ENCODE measurements at regions not wholly inside any gene's neighbourhood (a gene's known extent, or its start where the extent isn't known, plus 50 kb on each side); places are given as distances from the start of the nearest gene placed in this dataset.

DNA sequence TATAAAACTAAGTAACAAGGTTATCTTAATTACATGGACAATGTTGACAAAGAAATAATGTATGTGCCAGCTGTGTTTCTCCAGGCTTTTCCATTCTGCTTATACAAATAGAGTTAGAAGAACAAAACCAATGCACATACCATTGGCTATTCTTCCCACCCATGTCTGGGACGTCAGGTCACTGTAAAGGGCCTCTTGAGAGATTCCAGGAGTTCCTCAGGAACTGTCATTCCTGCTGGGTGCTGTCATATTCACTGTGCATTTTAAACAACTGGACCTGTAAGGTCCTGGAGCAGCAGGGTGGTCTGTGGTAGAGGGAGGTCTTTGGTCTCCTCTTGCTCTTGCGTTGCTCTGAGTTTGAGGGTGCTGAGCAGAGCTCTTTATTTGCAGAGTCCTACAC lies 74.6 kb upstream of the AP1S2 start:
- ChIA-PET CTCF (no interaction called here), POLR2A (no interaction called here)
- no peak overlapping the region for H3K4me3 ChIP-seq (ENCODE audit: low read depth in 2 of 2, low read length in 1 of 2)
- H4K20me1 ChIP-seq (ENCODE audit: insufficient read depth), result no peaks in the 10 kb centered on the region
- no peaks in the 10 kb centered on the region for H3K79me2 ChIP-seq (ENCODE audit: insufficient read depth)
- no peak overlapping the region for H3K4me2 ChIP-seq
- WGBS (ENCODE audit: low lambda C conversion rate), result 26% methylated on average over 2 of the region's 2 CpGs
- no peak overlapping the region for H3K27ac ChIP-seq (ENCODE audit: low read depth in 2 of 2, low read length in 1 of 2)
- no peaks in the 10 kb centered on the region for H3K4me1 ChIP-seq (ENCODE audit: control insufficient read depth in 1 of 2, insufficient read depth in 2 of 2, low read depth in 1 of 2, low read length in 1 of 2)
- H3F3A ChIP-seq (replicated peaks; ENCODE audit: insufficient read depth), result no peaks in the 10 kb centered on the region
- H3K9ac ChIP-seq, result no peak overlapping the region
- H2AFZ ChIP-seq (ENCODE audit: low read depth), result no peak overlapping the region
- no peaks in the 10 kb centered on the region; the same call in 1 of the 2 replicates for H3K27me3 ChIP-seq (ENCODE audit: insufficient read depth)
- TF ChIP-seq, protein P1, sequence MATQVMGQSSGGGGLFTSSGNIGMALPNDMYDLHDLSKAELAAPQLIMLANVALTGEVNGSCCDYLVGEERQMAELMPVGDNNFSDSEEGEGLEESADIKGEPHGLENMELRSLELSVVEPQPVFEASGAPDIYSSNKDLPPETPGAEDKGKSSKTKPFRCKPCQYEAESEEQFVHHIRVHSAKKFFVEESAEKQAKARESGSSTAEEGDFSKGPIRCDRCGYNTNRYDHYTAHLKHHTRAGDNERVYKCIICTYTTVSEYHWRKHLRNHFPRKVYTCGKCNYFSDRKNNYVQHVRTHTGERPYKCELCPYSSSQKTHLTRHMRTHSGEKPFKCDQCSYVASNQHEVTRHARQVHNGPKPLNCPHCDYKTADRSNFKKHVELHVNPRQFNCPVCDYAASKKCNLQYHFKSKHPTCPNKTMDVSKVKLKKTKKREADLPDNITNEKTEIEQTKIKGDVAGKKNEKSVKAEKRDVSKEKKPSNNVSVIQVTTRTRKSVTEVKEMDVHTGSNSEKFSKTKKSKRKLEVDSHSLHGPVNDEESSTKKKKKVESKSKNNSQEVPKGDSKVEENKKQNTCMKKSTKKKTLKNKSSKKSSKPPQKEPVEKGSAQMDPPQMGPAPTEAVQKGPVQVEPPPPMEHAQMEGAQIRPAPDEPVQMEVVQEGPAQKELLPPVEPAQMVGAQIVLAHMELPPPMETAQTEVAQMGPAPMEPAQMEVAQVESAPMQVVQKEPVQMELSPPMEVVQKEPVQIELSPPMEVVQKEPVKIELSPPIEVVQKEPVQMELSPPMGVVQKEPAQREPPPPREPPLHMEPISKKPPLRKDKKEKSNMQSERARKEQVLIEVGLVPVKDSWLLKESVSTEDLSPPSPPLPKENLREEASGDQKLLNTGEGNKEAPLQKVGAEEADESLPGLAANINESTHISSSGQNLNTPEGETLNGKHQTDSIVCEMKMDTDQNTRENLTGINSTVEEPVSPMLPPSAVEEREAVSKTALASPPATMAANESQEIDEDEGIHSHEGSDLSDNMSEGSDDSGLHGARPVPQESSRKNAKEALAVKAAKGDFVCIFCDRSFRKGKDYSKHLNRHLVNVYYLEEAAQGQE (IDR thresholded peaks at IDR 0.05; ENCODE audit: low read depth, low read length), result no peak
- TF ChIP-seq, protein P2, sequence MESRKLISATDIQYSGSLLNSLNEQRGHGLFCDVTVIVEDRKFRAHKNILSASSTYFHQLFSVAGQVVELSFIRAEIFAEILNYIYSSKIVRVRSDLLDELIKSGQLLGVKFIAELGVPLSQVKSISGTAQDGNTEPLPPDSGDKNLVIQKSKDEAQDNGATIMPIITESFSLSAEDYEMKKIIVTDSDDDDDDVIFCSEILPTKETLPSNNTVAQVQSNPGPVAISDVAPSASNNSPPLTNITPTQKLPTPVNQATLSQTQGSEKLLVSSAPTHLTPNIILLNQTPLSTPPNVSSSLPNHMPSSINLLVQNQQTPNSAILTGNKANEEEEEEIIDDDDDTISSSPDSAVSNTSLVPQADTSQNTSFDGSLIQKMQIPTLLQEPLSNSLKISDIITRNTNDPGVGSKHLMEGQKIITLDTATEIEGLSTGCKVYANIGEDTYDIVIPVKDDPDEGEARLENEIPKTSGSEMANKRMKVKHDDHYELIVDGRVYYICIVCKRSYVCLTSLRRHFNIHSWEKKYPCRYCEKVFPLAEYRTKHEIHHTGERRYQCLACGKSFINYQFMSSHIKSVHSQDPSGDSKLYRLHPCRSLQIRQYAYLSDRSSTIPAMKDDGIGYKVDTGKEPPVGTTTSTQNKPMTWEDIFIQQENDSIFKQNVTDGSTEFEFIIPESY (IDR thresholded peaks at IDR 0.05; ENCODE audit: borderline replicate concordance, low read depth), result no peak
- TF ChIP-seq TEAD4 (IDR thresholded peaks at IDR 0.05; ENCODE audit: borderline replicate concordance, insufficient read depth) (no peak), NFIC (IDR thresholded peaks at IDR 0.05; ENCODE audit: borderline replicate concordance) (no peak), EP300 (IDR thresholded peaks at IDR 0.05; ENCODE audit: borderline replicate concordance in 1 of 2, low read depth in 1 of 2, low read length in 1 of 2) (no peak), YY1 (IDR thresholded peaks at IDR 0.05; ENCODE audit: low read depth) (no peak), ELF1 (IDR thresholded peaks at IDR 0.05) (no peak), POLR2AphosphoS5 (IDR thresholded peaks at IDR 0.05; ENCODE audit: low read depth, low read length) (no peak), FOXJ3 (CRISPR knock-in tag; IDR thresholded peaks at IDR 0.05) (no peak), GABPA (IDR thresholded peaks at IDR 0.05; ENCODE audit: low read depth) (no peak), JUND (IDR thresholded peaks at IDR 0.05) (no peak), RAD21 (IDR thresholded peaks at IDR 0.05; ENCODE audit: low read length) (no peak), SMC3 (IDR thresholded peaks at IDR 0.05; ENCODE audit: low read depth, low read length) (no peak), FOSL2 (IDR thresholded peaks at IDR 0.05; ENCODE audit: borderline replicate concordance, low read depth) (no peak)
- TF ChIP-seq, protein P3, sequence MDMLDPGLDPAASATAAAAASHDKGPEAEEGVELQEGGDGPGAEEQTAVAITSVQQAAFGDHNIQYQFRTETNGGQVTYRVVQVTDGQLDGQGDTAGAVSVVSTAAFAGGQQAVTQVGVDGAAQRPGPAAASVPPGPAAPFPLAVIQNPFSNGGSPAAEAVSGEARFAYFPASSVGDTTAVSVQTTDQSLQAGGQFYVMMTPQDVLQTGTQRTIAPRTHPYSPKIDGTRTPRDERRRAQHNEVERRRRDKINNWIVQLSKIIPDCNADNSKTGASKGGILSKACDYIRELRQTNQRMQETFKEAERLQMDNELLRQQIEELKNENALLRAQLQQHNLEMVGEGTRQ (IDR thresholded peaks at IDR 0.05; ENCODE audit: borderline replicate concordance, low read depth, low read length), result no peak
- TF ChIP-seq, protein P4, sequence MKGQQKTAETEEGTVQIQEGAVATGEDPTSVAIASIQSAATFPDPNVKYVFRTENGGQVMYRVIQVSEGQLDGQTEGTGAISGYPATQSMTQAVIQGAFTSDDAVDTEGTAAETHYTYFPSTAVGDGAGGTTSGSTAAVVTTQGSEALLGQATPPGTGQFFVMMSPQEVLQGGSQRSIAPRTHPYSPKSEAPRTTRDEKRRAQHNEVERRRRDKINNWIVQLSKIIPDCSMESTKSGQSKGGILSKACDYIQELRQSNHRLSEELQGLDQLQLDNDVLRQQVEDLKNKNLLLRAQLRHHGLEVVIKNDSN (IDR thresholded peaks at IDR 0.05; ENCODE audit: borderline replicate concordance, low read depth), result no peak
- H3K9me2 ChIP-seq, result no peaks in the 10 kb centered on the region
- no peaks in the 10 kb centered on the region for H3K36me3 ChIP-seq (replicated peaks in 1 of 2; ENCODE audit: control insufficient read depth in 1 of 2, insufficient read depth in 2 of 2, low read length in 1 of 2)
- no peaks in the 10 kb centered on the region for H3K9me3 ChIP-seq
- no peak for DNase-seq
